ENCODE measurements at regions not wholly inside any gene's neighbourhood (a gene's known extent, or its start where the extent isn't known, plus 50 kb on each side); places are given as distances from the start of the nearest gene placed in this dataset.
"Not testable (repeated sequence)": the region's sequence is repeated elsewhere in the genome, so short reads cannot be mapped to it uniquely, and the experiment has no call there.

- no peaks in the 10 kb centered on the region for H3K4me1 ChIP-seq
- H3K27me3 ChIP-seq = no peaks in the 10 kb centered on the region
- H3K27ac ChIP-seq = no peak overlapping the region
- H3K4me3 ChIP-seq = no peak overlapping the region
- H3K36me3 ChIP-seq = no peaks in the 10 kb centered on the region
- H3K9me3 ChIP-seq = peaks cover 20% of the 10 kb centered on the region
- TF ChIP-seq CTCF (IDR thresholded peaks at IDR 0.05) = no peak
- DNase-seq (no peak), ATAC-seq (no peak)
- intact Hi-C loops (cut with DNase I) = no loop called here
Measured at GRCh38 chr4:122988696-122989095, 66.3 kb upstream of the NUDT6 start.

- no peak overlapping the region for H3K4me3 ChIP-seq
- DNase-seq = no peak
- H3K27me3 ChIP-seq = no peaks in the 10 kb centered on the region
- TF ChIP-seq CTCF (IDR thresholded peaks at IDR 0.05) = no peak
- intact Hi-C loops (cut with DNase I) = no loop called here
- no peak overlapping the region for H3K27ac ChIP-seq
- H3K9me3 ChIP-seq = peaks cover 20% of the 10 kb centered on the region
- no peak for ATAC-seq
- no peaks in the 10 kb centered on the region for H3K4me1 ChIP-seq
- no peaks in the 10 kb centered on the region for H3K36me3 ChIP-seq
Measured at GRCh38 chr4:122990891-122991290, 68.5 kb upstream of the NUDT6 start.

GRCh38 chr4:122992057-122992456 lies 69.7 kb upstream of the NUDT6 start:
- no peak for ATAC-seq
- no peaks in the 10 kb centered on the region for H3K4me1 ChIP-seq
- no peaks in the 10 kb centered on the region for H3K27me3 ChIP-seq
- H3K4me3 ChIP-seq = no peak overlapping the region
- H3K36me3 ChIP-seq = no peaks in the 10 kb centered on the region
- peaks cover 20% of the 10 kb centered on the region for H3K9me3 ChIP-seq
- H3K27ac ChIP-seq = no peak overlapping the region
- no peak for TF ChIP-seq CTCF (IDR thresholded peaks at IDR 0.05)
- no peak for DNase-seq
- intact Hi-C loops (cut with DNase I) = no loop called here

- no peaks in the 10 kb centered on the region for H3K36me3 ChIP-seq
- intact Hi-C loops (cut with DNase I) = no loop called here
- H3K4me3 ChIP-seq = no peak overlapping the region
- ATAC-seq (no peak), DNase-seq (no peak)
- no peaks in the 10 kb centered on the region for H3K4me1 ChIP-seq
- H3K27me3 ChIP-seq = no peaks in the 10 kb centered on the region
- peaks cover 15% of the 10 kb centered on the region for H3K9me3 ChIP-seq
- no peak overlapping the region for H3K27ac ChIP-seq
- no peak for TF ChIP-seq CTCF (IDR thresholded peaks at IDR 0.05)
Measured at GRCh38 chr4:122992641-122993040, 70.2 kb upstream of the NUDT6 start.

GRCh38 chr4:122996350-122996749 lies 74.0 kb upstream of the NUDT6 start:
- no peaks in the 10 kb centered on the region for H3K4me1 ChIP-seq
- ATAC-seq (no peak), DNase-seq (no peak)
- no peak for TF ChIP-seq CTCF (IDR thresholded peaks at IDR 0.05)
- H3K27ac ChIP-seq = no peak overlapping the region
- no peaks in the 10 kb centered on the region for H3K36me3 ChIP-seq
- intact Hi-C loops (cut with DNase I) = no loop called here
- no peak overlapping the region for H3K4me3 ChIP-seq
- H3K9me3 ChIP-seq = no peaks in the 10 kb centered on the region
- no peaks in the 10 kb centered on the region for H3K27me3 ChIP-seq

GRCh38 chr4:122997463-122998101 lies 75.2 kb upstream of the NUDT6 start:
- Histone ChIP-seq H3K4me3 (no peak overlapping the region), H3K4me1 (no peaks in the 10 kb centered on the region), H3K27ac (no peak overlapping the region), H3K27me3 (no peaks in the 10 kb centered on the region), H3K9me3 (no peaks in the 10 kb centered on the region), H3K36me3 (no peaks in the 10 kb centered on the region)
- intact Hi-C loops (cut with DNase I) = no loop called here
- DNase-seq (no peak), ATAC-seq (no peak)
- no peak for TF ChIP-seq CTCF (IDR thresholded peaks at IDR 0.05)

GRCh38 chr4:123004079-123004478 lies 81.7 kb upstream of the NUDT6 start:
- intact Hi-C loops (cut with DNase I); ATAC-seq; DNase-seq; H3K27ac ChIP-seq; H3K4me1 ChIP-seq; H3K9me3 ChIP-seq; H3K36me3 ChIP-seq; H3K4me3 ChIP-seq; H3K27me3 ChIP-seq: not testable (repeated sequence)

GRCh38 chr4:123005126-123005525 lies 82.7 kb upstream of the NUDT6 start:
- intact Hi-C loops (cut with DNase I); H3K27me3 ChIP-seq: not testable (repeated sequence)

More at GRCh38 chr4:123005126-123005525, 82.7 kb upstream of the NUDT6 start:
- not testable (repeated sequence) for H3K4me1 ChIP-seq, DNase-seq, ATAC-seq, H3K4me3 ChIP-seq, H3K36me3 ChIP-seq, H3K27ac ChIP-seq, H3K9me3 ChIP-seq
